Activated naive CD4-positive, alpha-beta T cell (primary cell): ENCODE measurements at regions not wholly inside any gene's neighbourhood (a gene's known extent, or its start where the extent isn't known, plus 50 kb on each side); places are given as distances from the start of the nearest gene placed in this dataset.

ENCODE experiments used
- DNase-seq, 4 experiments: peaks; one replicate each; lab custom pipeline; 2025; lab: John Stamatoyannopoulos, UW

- DNase-seq: no peak
Measured at GRCh38 chr5:52498607-52499006, 289.1 kb upstream of the ITGA1 start.

GRCh38 chr5:52502460-52502999, 285.2 kb upstream of the ITGA1 start:
- no peak for DNase-seq

GRCh38 chr5:52504584-52505240, 283.0 kb upstream of the ITGA1 start:
- DNase-seq: no peak

GRCh38 chr5:52517667-52518066, 270.0 kb upstream of the ITGA1 start:
- DNase-seq: no peak

- DNase-seq: no peak
Measured at GRCh38 chr5:52520171-52520570, 267.5 kb upstream of the ITGA1 start.

- no peak for DNase-seq
Measured at GRCh38 chr5:52521236-52521635, 266.5 kb upstream of the ITGA1 start.

- DNase-seq: no peak
Measured at GRCh38 chr5:52523701-52524100, 264.0 kb upstream of the ITGA1 start.

GRCh38 chr5:52531105-52531504, 256.6 kb upstream of the ITGA1 start:
- no peak for DNase-seq

- DNase-seq: no peak
Measured at GRCh38 chr5:52543594-52543993, 244.1 kb upstream of the ITGA1 start.

- no peak for DNase-seq
Measured at GRCh38 chr5:52544738-52545137, 243.0 kb upstream of the ITGA1 start.

- DNase-seq: no peak
Measured at GRCh38 chr5:52554293-52554692, 233.4 kb upstream of the ITGA1 start.

GRCh38 chr5:52560366-52560765, 227.3 kb upstream of the ITGA1 start:
- no peak for DNase-seq

- DNase-seq: no peak
Measured at GRCh38 chr5:52562473-52562872, 225.2 kb upstream of the ITGA1 start.

GRCh38 chr5:52564587-52564986, 223.1 kb upstream of the ITGA1 start:
- no peak for DNase-seq

- DNase-seq: no peak
Measured at GRCh38 chr5:52577546-52577945, 210.2 kb upstream of the ITGA1 start.

GRCh38 chr5:52579391-52579790, 208.3 kb upstream of the ITGA1 start:
- DNase-seq: no peak

- DNase-seq: no peak
Measured at GRCh38 chr5:52580921-52581320, 206.8 kb upstream of the ITGA1 start.

GRCh38 chr5:52582313-52582712, 205.4 kb upstream of the ITGA1 start:
- DNase-seq: no peak

GRCh38 chr5:52587131-52587530, 200.6 kb upstream of the ITGA1 start:
- no peak for DNase-seq

- no peak for DNase-seq
Measured at GRCh38 chr5:52597625-52598024, 190.1 kb upstream of the ITGA1 start.

- DNase-seq: no peak
Measured at GRCh38 chr5:52598968-52599367, 188.7 kb upstream of the ITGA1 start.

- DNase-seq: no peak
Measured at GRCh38 chr5:52603778-52604554, 183.8 kb upstream of the ITGA1 start.
